NB4 (cell line): ENCODE measurements at regions not wholly inside any gene's neighbourhood (a gene's known extent, or its start where the extent isn't known, plus 50 kb on each side); places are given as distances from the start of the nearest gene placed in this dataset.
"Not testable (repeated sequence)": the region's sequence is repeated elsewhere in the genome, so short reads cannot be mapped to it uniquely, and the experiment has no call there.

Experiments
- DNase-seq: peaks from one replicate; pipeline ENCODE4 v3.0.0; 2010; ENCODE audit warnings: low read depth
- H3K4me3 ChIP-seq: one replicate; pipeline ENCODE4 v1.5.1; 2011; ENCODE audit warnings: mild to moderate bottlenecking, low read depth, low read length, moderate library complexity
- CTCF ChIP-seq: IDR thresholded peaks from one replicate; pipeline ENCODE4 v1.5.1; 2012; ENCODE audit warnings: low read depth, low read length
- MYC ChIP-seq: IDR thresholded peaks from 2 replicates; pipeline ENCODE4 v1.6.1; 2011; ENCODE audit warnings: low read depth, low read length
- POLR2A ChIP-seq: IDR thresholded peaks from 2 replicates; pipeline ENCODE4 v1.6.1; 2011; ENCODE audit warnings: mild to moderate bottlenecking; ENCODE audit not compliant: insufficient read length; ENCODE audit errors: extremely low read depth
- TF ChIP-seq, protein P1 (sequence below): IDR thresholded peaks from 2 replicates; pipeline ENCODE4 v1.6.1; 2011; ENCODE audit warnings: low read depth, low read length

DNA sequence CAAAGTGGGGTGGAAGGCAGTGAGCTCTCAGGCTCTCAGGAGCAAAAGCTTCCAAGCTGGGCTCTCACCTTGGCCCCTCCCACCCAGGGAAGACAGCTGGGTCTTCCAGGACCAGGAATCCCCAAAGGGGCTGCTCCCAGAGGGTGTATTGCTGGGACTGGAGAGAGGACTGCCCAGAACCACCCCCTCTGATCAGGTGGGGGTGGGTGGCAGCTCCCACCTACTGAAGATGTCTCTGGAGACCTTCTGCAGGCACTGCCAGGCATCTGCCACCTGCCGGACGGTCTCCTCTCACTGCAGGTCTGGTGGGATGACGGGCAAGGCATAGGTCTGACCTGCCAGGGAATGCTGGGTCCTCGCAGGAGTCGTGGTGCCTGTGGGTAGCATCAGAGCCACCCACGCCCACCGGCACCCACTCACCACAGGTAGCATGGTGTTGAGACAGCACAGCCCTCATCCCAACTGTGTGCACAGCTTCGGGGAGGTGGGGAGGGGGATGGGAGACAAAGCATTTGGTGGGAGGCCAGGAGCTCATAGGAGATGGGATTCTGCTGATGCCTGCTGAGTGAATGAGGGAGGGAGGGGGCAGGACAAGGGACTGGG, 103.2 kb downstream of the SINHCAF start:
- no peak for DNase-seq
- TF ChIP-seq, protein P1, sequence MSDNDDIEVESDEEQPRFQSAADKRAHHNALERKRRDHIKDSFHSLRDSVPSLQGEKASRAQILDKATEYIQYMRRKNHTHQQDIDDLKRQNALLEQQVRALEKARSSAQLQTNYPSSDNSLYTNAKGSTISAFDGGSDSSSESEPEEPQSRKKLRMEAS = no peak
- no peak for TF ChIP-seq CTCF
- no peak for TF ChIP-seq POLR2A
- TF ChIP-seq MYC = no peak
- H3K4me3 ChIP-seq = no peak overlapping the region

- DNase-seq, H3K4me3 ChIP-seq: not testable (repeated sequence)
Observed at GRCh38 chr12:31223640-31224039, 102.3 kb downstream of the SINHCAF start.

GRCh38 chr12:31224768-31225448, 101.0 kb downstream of the SINHCAF start:
- no peak for DNase-seq
- TF ChIP-seq POLR2A = no peak
- no peak overlapping the region for H3K4me3 ChIP-seq

- no peak overlapping the region for H3K4me3 ChIP-seq
- TF ChIP-seq, protein P1 = no peak
- TF ChIP-seq CTCF (no peak), POLR2A (no peak), MYC (no peak)
- no peak for DNase-seq
Observed at GRCh38 chr12:31225656-31226535, 100.1 kb downstream of the SINHCAF start.

DNA sequence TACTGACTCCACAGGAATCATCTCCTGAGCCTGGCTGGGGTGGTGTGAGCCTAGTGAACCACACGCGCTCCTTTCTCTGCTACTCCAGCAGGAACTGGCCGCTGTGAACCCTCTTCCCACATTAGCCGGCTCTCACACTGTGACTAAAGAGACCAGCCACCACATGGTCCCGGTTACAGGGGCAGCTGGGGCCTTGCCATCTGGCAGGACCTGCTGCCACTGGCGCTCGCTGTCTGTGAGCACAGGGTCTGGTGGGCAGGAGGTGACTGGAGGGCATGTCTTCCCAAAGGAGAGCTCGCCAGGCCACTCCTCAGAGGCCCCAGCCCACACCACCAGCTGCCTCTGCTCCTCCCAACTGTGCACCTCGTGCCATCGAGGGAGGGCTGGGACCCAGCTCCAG, 99.3 kb downstream of the SINHCAF start:
- no peak for DNase-seq

DNA sequence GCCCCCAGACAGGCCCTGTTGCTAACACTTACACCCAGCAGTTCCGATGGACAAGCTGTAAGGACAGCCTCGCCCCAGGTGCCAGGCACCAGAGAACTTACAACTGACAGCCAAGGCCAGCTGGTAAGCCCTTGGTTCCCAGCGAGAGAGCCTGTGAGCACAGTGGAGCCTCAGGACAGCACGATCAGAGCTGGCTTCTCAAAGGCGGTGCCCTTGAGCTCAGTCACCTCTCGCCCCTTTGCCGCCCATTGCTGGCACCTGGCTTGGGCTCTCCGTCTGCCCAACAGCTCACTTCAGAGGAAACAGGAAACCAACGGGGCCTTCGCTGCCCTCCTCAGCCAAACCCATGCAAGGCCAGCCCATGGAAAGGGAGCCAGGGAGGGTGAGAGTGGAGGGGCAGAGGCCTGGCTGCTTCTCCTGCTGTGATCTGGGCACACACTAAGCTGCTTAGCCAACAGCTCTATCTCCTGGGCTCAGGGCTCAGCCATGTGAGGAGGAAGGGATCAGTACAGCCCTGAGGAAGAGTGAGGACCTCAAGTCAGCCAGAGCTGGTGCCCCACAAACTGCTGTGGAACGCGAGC, 98.5 kb downstream of the SINHCAF start:
- H3K4me3 ChIP-seq = no peak overlapping the region
- TF ChIP-seq CTCF (no peak), POLR2A (no peak), MYC (no peak)
- TF ChIP-seq, protein P1 = no peak
- DNase-seq = no peak

More for the DNA sequence above, 99.3 kb downstream of the SINHCAF start:
- H3K4me3 ChIP-seq = no peak overlapping the region
- TF ChIP-seq CTCF (no peak), MYC (no peak), POLR2A (no peak)
- TF ChIP-seq, protein P1 = no peak
